GM12865 (cell line): ENCODE measurements at regions not wholly inside any gene's neighbourhood (a gene's known extent, or its start where the extent isn't known, plus 50 kb on each side); places are given as distances from the start of the nearest gene placed in this dataset.

Experiments used
- DNase-seq: peaks from one replicate; pipeline ENCODE4 v3.0.0; 2010; ENCODE audit warnings: low read depth
- H3K4me3 ChIP-seq: 2 replicates; pipeline ENCODE4 v1.5.1; 2011; ENCODE audit warnings: mild to moderate bottlenecking, low read depth, low read length, control low read depth
- TF ChIP-seq, protein P1 (sequence below): IDR thresholded peaks from 2 replicates; pipeline ENCODE4 v1.5.1; 2011; ENCODE audit warnings: low read length, control low read depth, low read depth, inconsistent platforms; ENCODE audit not compliant: insufficient read depth; ENCODE audit errors: missing control alignments

DNA sequence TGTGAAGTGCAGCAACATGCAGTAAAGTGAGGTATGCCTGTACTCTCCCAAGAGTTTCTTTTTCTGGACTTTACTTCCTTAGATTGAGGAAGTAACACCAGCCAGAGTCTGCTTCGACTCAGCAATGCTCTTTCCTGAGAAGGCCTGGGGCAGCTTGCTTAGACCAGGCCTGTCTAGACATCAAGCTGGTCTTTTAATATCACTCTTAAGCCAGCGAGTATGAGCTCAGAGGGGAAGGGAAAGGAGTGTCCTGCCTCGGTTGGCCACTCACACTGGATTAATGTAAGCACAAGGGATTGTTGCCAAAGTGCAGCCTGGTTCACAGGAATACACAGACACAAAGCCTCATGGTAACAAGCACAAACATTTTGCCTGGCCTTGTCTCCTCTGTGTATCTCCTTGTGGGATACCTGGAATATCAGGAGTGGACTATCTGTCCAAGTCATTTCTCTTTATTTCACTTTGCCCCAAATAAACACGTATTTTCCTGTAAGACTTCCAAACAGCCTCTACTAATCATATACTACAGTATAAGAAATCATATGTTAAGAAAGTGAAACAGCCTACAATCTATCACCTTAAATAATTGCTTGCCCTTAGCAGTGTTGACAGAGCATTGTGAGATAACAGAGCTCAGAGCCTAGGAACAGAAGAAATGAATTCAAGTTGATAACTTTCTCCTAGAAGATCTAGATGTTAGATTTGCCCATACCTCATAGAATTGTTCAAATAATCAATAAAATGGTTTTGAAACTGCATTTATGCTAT lies 121.2 kb upstream of the DAAM1 start:
- H3K4me3 ChIP-seq = no peak overlapping the region
- peak; percentile 13 for DNase-seq
- TF ChIP-seq, protein P1, sequence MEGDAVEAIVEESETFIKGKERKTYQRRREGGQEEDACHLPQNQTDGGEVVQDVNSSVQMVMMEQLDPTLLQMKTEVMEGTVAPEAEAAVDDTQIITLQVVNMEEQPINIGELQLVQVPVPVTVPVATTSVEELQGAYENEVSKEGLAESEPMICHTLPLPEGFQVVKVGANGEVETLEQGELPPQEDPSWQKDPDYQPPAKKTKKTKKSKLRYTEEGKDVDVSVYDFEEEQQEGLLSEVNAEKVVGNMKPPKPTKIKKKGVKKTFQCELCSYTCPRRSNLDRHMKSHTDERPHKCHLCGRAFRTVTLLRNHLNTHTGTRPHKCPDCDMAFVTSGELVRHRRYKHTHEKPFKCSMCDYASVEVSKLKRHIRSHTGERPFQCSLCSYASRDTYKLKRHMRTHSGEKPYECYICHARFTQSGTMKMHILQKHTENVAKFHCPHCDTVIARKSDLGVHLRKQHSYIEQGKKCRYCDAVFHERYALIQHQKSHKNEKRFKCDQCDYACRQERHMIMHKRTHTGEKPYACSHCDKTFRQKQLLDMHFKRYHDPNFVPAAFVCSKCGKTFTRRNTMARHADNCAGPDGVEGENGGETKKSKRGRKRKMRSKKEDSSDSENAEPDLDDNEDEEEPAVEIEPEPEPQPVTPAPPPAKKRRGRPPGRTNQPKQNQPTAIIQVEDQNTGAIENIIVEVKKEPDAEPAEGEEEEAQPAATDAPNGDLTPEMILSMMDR = no peak

DNA sequence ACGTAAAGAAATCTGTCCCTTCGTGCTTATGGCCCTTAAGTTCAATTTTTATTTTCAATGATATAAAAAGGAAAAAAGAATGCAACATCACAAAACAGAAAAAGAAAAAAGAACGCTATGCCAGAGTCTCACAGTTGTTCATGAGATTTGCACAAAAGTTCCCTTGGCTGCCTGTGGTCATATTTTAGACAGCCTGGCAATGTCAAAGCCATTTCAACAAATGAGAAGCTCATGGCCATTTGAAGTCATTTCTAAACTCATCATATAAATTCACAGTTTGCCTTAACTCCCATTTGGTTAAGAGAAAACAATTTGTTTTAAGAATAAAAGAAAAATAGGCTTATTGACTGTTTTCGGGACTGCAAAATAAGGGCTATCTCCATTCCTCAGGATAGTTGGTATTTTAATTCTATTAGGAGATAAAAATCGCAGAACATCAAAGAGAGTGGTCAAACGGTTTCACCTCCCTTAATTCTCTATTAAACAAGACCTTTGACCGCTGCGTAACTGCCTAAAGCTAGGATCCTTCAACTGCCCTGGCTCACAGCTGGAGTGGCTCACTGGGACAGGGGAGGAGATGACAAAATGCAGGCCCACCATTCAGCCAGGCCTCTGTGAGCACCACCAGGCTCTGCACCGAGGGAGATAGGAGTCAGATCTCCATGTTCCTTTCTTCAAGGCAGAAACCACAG lies 119.2 kb upstream of the DAAM1 start:
- TF ChIP-seq, protein P1 = no peak
- DNase-seq = no peak
- no peak overlapping the region for H3K4me3 ChIP-seq

DNA sequence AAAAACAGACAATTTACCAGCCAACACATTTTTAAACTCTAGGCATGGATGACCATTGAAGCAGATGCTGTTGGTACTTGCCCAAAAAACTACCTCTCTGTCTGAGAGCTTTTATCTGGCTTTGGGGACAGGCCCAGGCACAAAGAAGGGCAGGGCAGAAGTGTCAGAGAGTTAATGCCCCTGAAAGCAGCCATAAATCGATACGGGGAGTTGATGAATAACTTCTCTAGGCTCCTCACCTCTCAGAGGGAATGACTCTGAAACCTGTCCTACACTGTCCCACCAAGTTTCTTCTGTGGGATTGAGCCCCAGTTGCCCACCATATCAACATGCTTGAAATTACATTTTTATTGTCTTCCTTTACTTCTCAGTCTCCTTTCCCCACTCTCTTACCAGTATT lies 113.0 kb upstream of the DAAM1 start:
- no peak for DNase-seq
- TF ChIP-seq, protein P1 = no peak
- no peak overlapping the region for H3K4me3 ChIP-seq

DNA sequence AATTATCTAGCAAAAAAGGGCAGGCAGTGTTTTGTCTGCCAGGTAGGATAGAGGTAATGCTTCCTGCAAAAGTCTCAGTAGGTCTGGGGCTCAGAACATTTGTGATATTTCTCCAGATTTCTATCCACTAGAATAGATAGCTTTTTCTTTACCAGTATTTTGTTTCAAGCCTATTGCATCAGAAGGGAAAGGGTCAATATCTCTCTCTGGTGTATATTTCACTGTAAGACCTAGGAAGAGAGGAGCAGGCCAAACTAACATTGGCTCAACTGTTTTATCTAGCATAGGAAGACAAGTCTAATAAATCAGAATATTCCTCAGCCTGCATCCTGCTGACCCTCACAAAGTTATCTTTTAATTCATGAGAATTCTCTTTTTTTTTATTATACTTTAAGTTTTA lies 106.7 kb upstream of the DAAM1 start:
- no peak overlapping the region for H3K4me3 ChIP-seq
- no peak for DNase-seq
- TF ChIP-seq, protein P1 = no peak

DNA sequence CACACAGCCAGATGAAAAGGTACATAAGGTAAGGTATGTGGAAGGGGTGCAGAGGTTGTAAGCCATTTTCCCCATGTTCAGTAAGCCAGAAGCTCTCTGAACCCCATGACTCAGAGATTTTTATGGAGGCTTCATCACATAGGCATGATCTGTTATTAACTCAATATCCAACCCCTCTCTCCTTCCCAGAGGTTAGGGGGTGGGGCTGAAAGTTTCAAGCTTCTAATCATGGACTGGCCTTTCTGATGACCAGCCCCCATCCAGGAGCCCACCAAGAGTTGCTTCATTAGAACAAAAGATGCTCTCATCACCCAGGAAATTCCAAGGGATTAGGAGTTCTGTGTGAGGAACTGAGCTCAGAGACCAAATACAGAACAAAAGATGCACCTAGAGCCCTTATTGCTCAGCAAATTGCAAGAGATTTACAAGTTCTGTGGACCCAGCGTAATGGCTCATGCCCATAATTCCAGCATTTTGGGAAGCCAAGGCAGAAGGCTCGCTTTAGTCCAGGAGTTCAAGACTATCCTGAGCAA lies 103.2 kb upstream of the DAAM1 start:
- TF ChIP-seq, protein P1 = no peak
- no peak overlapping the region for H3K4me3 ChIP-seq
- DNase-seq = no peak

DNA sequence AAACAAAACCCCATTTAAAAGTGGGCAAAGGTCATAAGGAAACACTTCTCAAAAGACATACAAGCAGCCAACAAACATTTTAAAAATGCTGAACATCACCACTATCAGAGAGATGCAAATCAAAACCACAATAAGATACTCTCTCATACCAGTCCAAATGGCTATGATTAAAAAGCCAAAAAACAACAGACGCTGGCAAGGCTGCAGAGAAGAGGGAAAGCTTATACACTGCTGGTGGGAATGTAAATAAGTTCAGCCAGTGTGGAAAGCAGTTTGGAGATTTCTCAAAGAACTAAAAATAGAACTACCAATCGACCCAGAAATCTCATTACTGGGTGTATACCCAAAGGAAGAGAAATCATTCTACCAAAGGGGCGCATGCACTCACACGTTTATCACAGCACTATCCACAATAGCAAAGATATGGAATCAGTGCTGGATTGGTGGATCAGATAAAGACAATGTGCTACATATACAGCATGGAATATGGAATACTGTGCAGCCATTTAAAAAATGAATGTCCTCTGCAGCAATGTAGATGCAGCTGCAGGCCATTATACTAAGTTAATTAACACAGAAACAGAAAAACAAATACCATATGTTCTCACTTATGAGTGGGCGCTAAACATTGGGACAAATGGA lies 102.1 kb upstream of the DAAM1 start:
- TF ChIP-seq, protein P1 = no peak
- no peak for DNase-seq
- no peak overlapping the region for H3K4me3 ChIP-seq
